Calu3 (cell line): ENCODE measurements at regions not wholly inside any gene's neighbourhood (a gene's known extent, or its start where the extent isn't known, plus 50 kb on each side); places are given as distances from the start of the nearest gene placed in this dataset.

Experiments used
- BruUV-seq: library from RNA; stranded (reverse); fragments of 400-500 nt; replicated peaks from 2 replicates; lab custom pipeline; 2021; lab: Mats Ljungman, UMichigan
- CTCF ChIA-PET: fragments of 300-600 bp; sonication (Branson Sonifier 250); formaldehyde crosslinking; loops from one replicate; lab custom pipeline; 2022; ENCODE audit warnings: antibody characterized with exemption; lab: Charles Lee
- DNase-seq: peaks from one replicate; pipeline ENCODE4 v3.0.0; 2022
- H3K27ac Mint-ChIP-seq: one replicate; pipeline ENCODE4 v1.8.0; 2022; ENCODE audit warnings: mixed read lengths; ENCODE audit not compliant: unreplicated experiment
- H3K27me3 Mint-ChIP-seq: one replicate; pipeline ENCODE4 v1.8.0; 2022; ENCODE audit warnings: mixed read lengths; ENCODE audit not compliant: unreplicated experiment
- H3K36me3 Mint-ChIP-seq: one replicate; pipeline ENCODE4 v1.8.0; 2022; ENCODE audit warnings: mild to moderate bottlenecking, moderate library complexity, mixed read lengths; ENCODE audit not compliant: insufficient read depth, unreplicated experiment
- H3K4me1 Mint-ChIP-seq: one replicate; pipeline ENCODE4 v1.8.0; 2022; ENCODE audit warnings: mild to moderate bottlenecking, low read depth, mixed read lengths; ENCODE audit not compliant: unreplicated experiment
- H3K4me3 Mint-ChIP-seq: one replicate; pipeline ENCODE4 v1.8.0; 2022; ENCODE audit warnings: mild to moderate bottlenecking, low read depth, moderate library complexity, mixed read lengths; ENCODE audit not compliant: unreplicated experiment
- H3K9me3 Mint-ChIP-seq: one replicate; pipeline ENCODE4 v1.8.0; 2022; ENCODE audit warnings: low read depth, mixed read lengths; ENCODE audit not compliant: unreplicated experiment
- intact Hi-C: fragments of 100-400 bp; cut with micrococcal nuclease; formaldehyde crosslinking; loops from one replicate; pipeline ENCODE4 v1.10.0; 2022; ENCODE audit not compliant: unreplicated experiment
- TF ChIP-seq, protein P1 (sequence below): fragments of 200-600 bp; IDR thresholded peaks from one replicate; pipeline ENCODE4 v1.8.0; 2022; ENCODE audit warnings: antibody characterized with exemption; ENCODE audit not compliant: unreplicated experiment

DNA sequence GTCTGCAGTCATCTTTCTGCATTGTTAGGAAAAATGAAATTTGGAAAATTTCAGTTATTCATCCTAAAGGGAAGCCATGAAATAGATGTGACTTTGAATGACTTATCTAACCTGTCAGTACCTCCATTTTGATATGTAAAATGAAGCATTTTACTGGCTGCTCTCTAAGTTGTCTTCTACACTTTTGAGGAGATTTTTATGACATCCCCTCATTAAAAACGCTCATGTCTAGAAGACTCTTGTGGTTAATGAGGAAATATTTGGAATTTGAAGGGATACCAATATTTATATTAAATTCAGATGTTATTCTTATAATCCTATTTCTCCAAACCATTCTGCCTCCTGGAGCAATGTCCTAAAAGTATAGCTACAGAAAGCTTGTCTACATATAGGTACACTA lies 73.8 kb upstream of the THUMPD2 start:
- H3K9me3 Mint-ChIP-seq: no peaks in the 10 kb centered on the region
- no TSS peak for BruUV-seq
- TF ChIP-seq, protein P1, sequence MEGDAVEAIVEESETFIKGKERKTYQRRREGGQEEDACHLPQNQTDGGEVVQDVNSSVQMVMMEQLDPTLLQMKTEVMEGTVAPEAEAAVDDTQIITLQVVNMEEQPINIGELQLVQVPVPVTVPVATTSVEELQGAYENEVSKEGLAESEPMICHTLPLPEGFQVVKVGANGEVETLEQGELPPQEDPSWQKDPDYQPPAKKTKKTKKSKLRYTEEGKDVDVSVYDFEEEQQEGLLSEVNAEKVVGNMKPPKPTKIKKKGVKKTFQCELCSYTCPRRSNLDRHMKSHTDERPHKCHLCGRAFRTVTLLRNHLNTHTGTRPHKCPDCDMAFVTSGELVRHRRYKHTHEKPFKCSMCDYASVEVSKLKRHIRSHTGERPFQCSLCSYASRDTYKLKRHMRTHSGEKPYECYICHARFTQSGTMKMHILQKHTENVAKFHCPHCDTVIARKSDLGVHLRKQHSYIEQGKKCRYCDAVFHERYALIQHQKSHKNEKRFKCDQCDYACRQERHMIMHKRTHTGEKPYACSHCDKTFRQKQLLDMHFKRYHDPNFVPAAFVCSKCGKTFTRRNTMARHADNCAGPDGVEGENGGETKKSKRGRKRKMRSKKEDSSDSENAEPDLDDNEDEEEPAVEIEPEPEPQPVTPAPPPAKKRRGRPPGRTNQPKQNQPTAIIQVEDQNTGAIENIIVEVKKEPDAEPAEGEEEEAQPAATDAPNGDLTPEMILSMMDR: no peak
- peaks cover 10% of the 10 kb centered on the region for H3K4me1 Mint-ChIP-seq
- DNase-seq: no peak
- intact Hi-C loops: no loop called here
- no peak overlapping the region for H3K27ac Mint-ChIP-seq
- no peaks in the 10 kb centered on the region for H3K27me3 Mint-ChIP-seq
- H3K4me3 Mint-ChIP-seq: no peak overlapping the region
- H3K36me3 Mint-ChIP-seq: no peaks in the 10 kb centered on the region
- CTCF ChIA-PET: interaction anchor here (0.6 kb wide), 1 partner anchor 1150 kb away, joined by 3 read pairs; no protein-coding TSS in a partner anchor

DNA sequence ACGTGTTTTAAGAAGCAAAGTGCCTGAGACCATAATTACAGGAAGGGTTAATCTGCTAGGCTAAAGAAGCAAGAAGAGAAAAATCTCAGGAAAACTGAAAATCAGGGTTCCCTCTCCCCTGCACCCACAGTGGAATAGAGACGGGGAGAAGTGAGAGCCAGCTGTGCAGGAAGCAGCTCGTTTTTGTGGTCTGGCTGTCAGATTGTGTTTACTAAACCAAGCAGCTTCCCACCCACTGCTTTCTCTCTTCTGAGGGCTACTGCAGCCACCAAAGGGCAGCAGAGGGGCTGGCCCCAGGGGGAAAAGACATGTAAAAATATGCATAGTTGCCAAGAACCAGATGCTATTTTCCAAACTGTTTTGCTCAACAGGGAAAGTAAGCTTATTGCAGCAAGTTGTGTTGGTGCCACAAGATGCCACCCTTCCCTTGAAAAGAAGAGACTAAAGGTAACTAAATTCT lies 72.6 kb upstream of the THUMPD2 start:
- no peak overlapping the region for H3K4me3 Mint-ChIP-seq
- H3K27me3 Mint-ChIP-seq: no peaks in the 10 kb centered on the region
- no peaks in the 10 kb centered on the region for H3K36me3 Mint-ChIP-seq
- intact Hi-C loops: no loop called here
- no peak for DNase-seq
- H3K4me1 Mint-ChIP-seq: peaks cover 10% of the 10 kb centered on the region
- TF ChIP-seq, protein P1: no peak
- BruUV-seq: no TSS peak
- no peaks in the 10 kb centered on the region for H3K9me3 Mint-ChIP-seq
- H3K27ac Mint-ChIP-seq: no peak overlapping the region
- CTCF ChIA-PET: interaction anchor here (1.4 kb wide), 1 partner anchor 14 kb away, joined by 6 read pairs; no protein-coding TSS in a partner anchor

DNA sequence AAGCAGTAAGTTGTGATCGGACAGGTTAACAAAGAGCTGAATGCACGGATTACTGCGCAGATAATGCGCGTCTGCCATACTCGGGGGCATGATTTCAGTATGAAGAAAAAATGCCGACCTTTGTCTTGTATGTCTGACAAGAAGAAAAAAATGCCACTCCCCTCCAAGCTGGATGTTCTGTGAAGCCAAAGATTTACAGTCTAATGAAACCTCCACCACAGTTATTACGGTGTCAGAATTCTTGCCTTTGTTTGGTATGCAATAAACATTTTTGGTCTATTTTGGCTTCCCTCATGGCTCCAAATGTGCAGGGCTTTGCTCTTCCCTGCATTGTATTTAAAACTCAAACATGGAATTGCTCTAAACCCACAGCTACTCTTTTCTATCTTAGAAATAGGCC lies 72.2 kb upstream of the THUMPD2 start:
- no peaks in the 10 kb centered on the region for H3K36me3 Mint-ChIP-seq
- DNase-seq: no peak
- BruUV-seq: no TSS peak
- H3K4me1 Mint-ChIP-seq: peaks cover 10% of the 10 kb centered on the region
- H3K27me3 Mint-ChIP-seq: no peaks in the 10 kb centered on the region
- intact Hi-C loops: no loop called here
- no peaks in the 10 kb centered on the region for H3K9me3 Mint-ChIP-seq
- TF ChIP-seq, protein P1: no peak
- CTCF ChIA-PET: interaction anchor here (1.4 kb wide), 1 partner anchor 13 kb away, joined by 6 read pairs; no protein-coding TSS in a partner anchor
- no peak overlapping the region for H3K4me3 Mint-ChIP-seq
- H3K27ac Mint-ChIP-seq: no peak overlapping the region

DNA sequence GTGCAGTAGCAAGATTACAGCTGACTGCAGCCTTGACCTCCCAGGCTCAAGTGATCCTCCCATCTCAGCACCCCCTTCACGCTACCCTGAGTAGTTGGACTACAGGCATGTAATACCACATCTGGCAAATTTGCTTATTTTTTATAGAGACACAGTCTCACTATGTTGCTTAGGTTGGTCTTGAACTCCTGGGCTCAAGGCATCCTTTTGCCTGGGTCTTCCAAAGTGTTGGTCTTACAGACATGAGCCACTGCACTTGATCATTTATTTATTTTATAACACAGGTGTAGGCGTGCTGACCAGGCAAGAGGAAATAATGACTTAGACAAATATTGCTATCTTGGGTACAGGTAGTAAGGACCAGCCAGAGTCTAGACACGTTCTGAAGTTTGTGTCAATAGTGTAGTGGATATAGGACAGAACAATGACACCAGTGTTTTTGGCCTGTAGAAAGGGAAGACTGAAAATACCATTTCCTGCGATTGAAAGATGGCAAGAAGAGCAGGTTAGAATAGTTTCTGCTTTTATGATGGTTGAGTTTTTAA lies 71.0 kb upstream of the THUMPD2 start:
- no peak overlapping the region for H3K27ac Mint-ChIP-seq
- H3K27me3 Mint-ChIP-seq: no peaks in the 10 kb centered on the region
- TF ChIP-seq, protein P1: no peak
- BruUV-seq: no TSS peak
- no peaks in the 10 kb centered on the region for H3K9me3 Mint-ChIP-seq
- no peaks in the 10 kb centered on the region for H3K36me3 Mint-ChIP-seq
- intact Hi-C loops: no loop called here
- DNase-seq: no peak
- CTCF ChIA-PET: no interaction called here
- H3K4me1 Mint-ChIP-seq: peaks cover 21% of the 10 kb centered on the region
- H3K4me3 Mint-ChIP-seq: no peak overlapping the region
